ENCODE measurements at regions not wholly inside any gene's neighbourhood (a gene's known extent, or its start where the extent isn't known, plus 50 kb on each side); places are given as distances from the start of the nearest gene placed in this dataset.

GRCh38 chr2:49719241-49719640 lies 564.9 kb upstream of the FSHR start:
- H3K36me3 Mint-ChIP-seq (ENCODE audit: low read depth) = no peaks in the 10 kb centered on the region
- H2AFZ ChIP-seq = no peak overlapping the region
- no peaks in the 10 kb centered on the region for H3K36me3 ChIP-seq (ENCODE audit: insufficient read depth)
- H3K27me3 Mint-ChIP-seq (ENCODE audit: insufficient read depth, low read depth, poor library complexity) = no peaks in the 10 kb centered on the region
- H3F3A ChIP-seq (replicated peaks; ENCODE audit: low read depth) = no peaks in the 10 kb centered on the region
- H3K4me2 ChIP-seq = no peak overlapping the region
- no peak overlapping the region for H3K27ac Mint-ChIP-seq
- H3K4me3 ChIP-seq = no peak overlapping the region
- ATAC-seq (no peak), DNase-seq (ENCODE audit: low spot score) (no peak)
- H3K4me1 ChIP-seq (ENCODE audit: insufficient read depth) = no peaks in the 10 kb centered on the region
- H3K79me2 ChIP-seq (replicated peaks; ENCODE audit: insufficient read depth) = no peaks in the 10 kb centered on the region
- H4K20me1 ChIP-seq (replicated peaks; ENCODE audit: insufficient read depth) = no peaks in the 10 kb centered on the region
- H3K27ac ChIP-seq (ENCODE audit: low read depth) = no peak overlapping the region
- H3K4me3 Mint-ChIP-seq = no peak overlapping the region
- no peaks in the 10 kb centered on the region for H3K27me3 ChIP-seq (ENCODE audit: insufficient read depth)
- no peaks in the 10 kb centered on the region for H3K4me1 Mint-ChIP-seq
- no peak for TF ChIP-seq POLR2AphosphoS5 (IDR thresholded peaks at IDR 0.05; ENCODE audit: low read depth)
- no peak for TF ChIP-seq ZNF331 (CRISPR knock-in tag; IDR thresholded peaks at IDR 0.05; ENCODE audit: low read depth)
- no peak for TF ChIP-seq JUNB (IDR thresholded peaks at IDR 0.05; ENCODE audit: unreplicated experiment)
- TF ChIP-seq ZNF462 (CRISPR knock-in tag; IDR thresholded peaks at IDR 0.05) = no peak
- TF ChIP-seq CREB1 (CRISPR knock-in tag; IDR thresholded peaks at IDR 0.05; ENCODE audit: low read depth) = no peak
- no peak for TF ChIP-seq CTCF (conservative IDR thresholded peaks at IDR 0.05; ENCODE audit: low read depth in 2 of 2)
- no peak for TF ChIP-seq ZNF114 (CRISPR knock-in tag; IDR thresholded peaks at IDR 0.05)
- no peak for TF ChIP-seq NANOG (IDR thresholded peaks at IDR 0.05; ENCODE audit: borderline replicate concordance)
- no peak for TF ChIP-seq ETS1 (IDR thresholded peaks at IDR 0.05)
- no peaks in the 10 kb centered on the region for H3K9me2 ChIP-seq (ENCODE audit: insufficient read depth)
- no peaks in the 10 kb centered on the region for H3K9me3 Mint-ChIP-seq

All from GM23338 (cell line).